NCI-H1436 treated with DMSO at 0.1 percent for 48 hours (cell line): ENCODE measurements at regions not wholly inside any gene's neighbourhood (a gene's known extent, or its start where the extent isn't known, plus 50 kb on each side); places are given as distances from the start of the nearest gene placed in this dataset.

Experiments used
- DNase-seq: peaks from one replicate; lab custom pipeline; 2025; lab: John Stamatoyannopoulos, UW

GRCh38 chr13:81781471-81781870 is 1440.5 kb upstream of the SPRY2 start:
- no peak for DNase-seq

- no peak for DNase-seq
Measured at GRCh38 chr13:81779876-81780275, 1439.0 kb upstream of the SPRY2 start.

DNA sequence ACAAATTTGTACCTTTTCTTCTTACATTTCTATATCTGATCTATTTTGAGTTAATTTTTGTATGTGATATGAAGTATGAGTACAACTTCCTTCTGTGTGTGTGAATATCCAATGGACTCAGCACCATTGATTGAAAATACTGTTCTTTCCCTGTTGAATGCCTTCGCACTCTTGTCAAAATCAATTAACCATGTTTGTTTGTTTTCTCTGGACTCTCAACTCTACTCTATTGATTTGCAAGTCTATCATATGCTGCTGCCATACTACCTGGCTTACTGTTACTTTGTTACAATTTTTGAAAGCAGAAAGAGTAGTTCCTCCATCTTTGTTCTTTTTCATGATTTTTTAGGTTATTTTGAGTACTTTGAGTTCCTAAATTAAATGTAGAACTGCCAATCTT is 1437.4 kb upstream of the SPRY2 start:
- no peak for DNase-seq

DNA sequence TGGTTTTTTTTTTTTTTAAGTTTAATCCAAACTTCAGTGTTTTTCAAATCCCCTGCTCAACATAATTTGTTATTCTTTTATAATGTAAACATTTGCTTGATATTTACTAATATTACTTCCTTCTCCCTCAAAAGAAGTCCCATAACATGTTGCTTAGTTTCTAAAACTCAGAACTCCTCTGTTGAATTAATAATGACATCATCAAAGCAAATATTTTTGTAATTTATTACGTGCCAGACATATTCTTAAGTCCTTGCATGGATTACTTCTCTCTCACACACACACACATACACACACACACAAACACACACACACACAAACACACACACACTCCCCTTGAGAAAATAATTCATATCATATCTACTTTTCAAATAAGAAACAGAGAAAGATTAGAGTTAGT is 1432.3 kb upstream of the SPRY2 start:
- DNase-seq = no peak

GRCh38 chr13:81771951-81772350 is 1431.0 kb upstream of the SPRY2 start:
- no peak for DNase-seq

- no peak for DNase-seq
Measured at GRCh38 chr13:81770868-81771505, 1430.1 kb upstream of the SPRY2 start.

DNA sequence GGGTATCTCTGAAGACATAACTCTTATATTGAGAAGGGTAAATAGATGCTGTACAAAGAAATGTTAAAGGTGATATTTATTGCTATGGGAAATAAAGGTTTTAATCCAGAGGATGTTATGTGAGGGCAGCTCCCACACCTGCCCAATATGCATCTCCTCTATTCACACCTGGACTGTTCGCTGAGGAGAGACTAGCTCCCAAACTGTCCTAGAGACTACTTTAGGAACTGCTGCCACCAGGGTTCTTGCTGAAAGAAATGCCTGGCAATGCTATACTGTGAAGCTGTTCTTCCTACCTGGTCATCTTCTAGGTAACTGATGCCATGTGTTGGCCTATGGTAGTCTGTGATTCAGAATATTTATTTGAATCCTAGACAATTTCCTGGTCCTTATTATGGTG is 1421.5 kb upstream of the SPRY2 start:
- no peak for DNase-seq

- no peak for DNase-seq
Measured at GRCh38 chr13:81760316-81760715, 1419.4 kb upstream of the SPRY2 start.

DNA sequence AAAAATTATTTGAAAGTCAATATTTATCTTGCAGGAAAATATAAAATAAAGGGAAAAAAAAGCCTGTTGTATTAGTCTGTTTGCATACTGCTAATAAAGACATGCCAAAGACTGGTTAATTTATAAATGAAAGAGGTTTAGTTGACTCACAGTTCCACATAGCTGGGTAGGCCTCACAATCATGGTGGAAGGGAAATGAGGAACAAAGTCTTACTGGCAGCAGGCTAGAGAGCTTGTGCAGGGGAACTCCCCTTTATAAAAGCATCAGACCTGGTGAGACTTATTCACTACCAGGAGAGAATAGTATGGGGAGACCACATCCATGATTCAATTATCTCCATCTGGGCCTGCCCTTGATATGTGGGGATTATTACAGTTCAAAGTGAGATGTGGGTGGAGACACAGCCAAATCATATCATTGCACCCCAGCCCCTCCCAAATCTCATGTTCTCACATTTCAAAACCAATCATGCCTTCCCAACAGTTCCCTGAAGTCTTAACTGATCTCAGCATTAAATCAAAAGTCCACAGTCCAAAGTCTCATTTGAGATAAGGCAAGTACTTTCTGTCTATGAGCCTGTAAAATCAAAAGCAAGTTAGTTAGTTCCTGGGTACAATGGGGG is 1416.5 kb upstream of the SPRY2 start:
- DNase-seq = no peak

GRCh38 chr13:81745391-81745790 is 1404.5 kb upstream of the SPRY2 start:
- DNase-seq = no peak

- no peak for DNase-seq
Measured at GRCh38 chr13:81738364-81738763, 1397.4 kb upstream of the SPRY2 start.

DNA sequence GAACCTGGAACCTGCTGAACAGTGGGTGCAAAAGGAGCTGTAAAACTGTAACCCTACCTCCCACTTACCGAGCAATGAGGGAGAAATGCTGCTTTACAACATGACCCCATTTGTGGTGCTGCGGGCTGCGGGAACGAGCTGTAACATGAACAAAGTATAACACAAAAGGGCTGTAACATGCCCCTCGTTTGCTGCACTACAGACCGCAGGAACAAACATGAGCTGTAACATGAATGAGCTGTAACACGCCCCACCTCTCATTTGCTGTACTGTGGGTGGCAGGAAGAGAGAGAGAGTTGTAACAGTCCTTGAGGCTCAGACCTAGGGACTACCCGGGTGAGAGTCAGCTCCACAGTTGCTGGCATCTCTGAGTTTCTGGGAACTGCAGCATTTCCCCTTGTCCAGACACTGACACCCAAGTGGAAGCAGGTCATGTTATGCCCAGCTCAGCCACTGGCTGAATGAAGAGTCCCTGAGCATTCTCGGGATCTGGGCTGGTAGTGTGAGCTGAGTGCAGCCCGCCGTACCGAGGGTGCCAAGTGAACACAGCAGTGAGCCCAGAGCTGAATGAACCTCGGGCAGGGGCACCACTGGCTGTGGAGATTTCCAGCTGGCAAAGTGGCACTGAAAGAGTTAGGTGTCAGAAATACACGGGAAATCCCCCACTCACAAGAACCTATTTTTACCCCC is 1385.3 kb upstream of the SPRY2 start:
- no peak for DNase-seq

DNA sequence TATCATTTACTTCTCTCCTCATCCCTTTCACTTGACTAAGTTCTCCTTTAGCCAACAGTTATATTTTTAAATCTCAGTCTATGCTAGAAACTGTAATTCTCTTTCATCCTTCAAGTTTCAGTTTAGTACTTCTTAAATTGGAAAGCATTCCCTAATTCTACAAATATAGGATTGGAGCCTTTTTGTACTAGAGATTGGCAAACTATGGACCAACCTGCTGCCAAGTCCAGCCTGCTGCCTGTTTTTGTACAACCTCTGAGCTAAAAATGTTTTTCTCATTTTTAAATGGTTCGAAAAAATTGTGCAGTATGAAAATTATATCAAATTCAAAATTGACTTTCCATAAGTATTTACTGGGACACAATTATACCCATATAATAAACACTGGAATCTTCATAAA is 1381.5 kb upstream of the SPRY2 start:
- DNase-seq = no peak

DNA sequence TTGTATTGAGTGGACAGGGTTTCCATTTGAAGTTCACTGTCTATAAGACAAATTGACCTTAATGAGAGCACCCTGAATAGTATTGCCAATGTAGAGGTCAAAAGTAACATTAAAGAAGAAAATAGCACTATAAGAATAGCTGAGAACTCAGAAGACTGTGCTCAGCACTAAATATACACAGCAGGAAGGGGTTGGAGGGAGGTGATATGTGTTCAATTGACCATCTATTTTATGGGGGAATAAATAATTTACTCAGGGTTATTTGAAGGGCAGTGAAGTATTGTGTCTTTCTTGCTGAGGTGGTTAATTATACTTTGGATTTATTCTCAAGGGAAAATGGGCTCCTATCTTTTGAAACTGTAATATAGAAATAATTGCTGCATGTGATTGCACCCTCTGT is 1380.5 kb upstream of the SPRY2 start:
- no peak for DNase-seq

DNA sequence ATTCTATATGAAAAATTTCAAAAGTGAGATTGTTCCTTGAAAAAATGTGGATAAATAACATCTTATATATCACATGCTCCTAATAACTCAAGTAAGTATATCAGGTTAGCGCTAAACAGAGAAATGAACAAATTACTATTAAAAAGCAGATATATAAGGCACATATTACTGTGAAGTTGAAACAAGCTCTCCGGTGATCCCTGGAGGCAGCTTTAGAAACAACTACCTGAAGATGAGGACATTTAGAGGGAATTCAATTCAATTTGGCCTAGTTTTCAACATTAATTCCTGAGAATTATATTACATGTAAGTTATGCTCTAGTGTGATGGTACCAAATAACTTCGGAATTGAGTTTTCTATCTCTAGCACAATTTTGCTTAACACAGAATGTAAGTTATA is 1373.6 kb upstream of the SPRY2 start:
- DNase-seq = no peak

- no peak for DNase-seq
Measured at GRCh38 chr13:81713201-81713600, 1372.3 kb upstream of the SPRY2 start.

DNA sequence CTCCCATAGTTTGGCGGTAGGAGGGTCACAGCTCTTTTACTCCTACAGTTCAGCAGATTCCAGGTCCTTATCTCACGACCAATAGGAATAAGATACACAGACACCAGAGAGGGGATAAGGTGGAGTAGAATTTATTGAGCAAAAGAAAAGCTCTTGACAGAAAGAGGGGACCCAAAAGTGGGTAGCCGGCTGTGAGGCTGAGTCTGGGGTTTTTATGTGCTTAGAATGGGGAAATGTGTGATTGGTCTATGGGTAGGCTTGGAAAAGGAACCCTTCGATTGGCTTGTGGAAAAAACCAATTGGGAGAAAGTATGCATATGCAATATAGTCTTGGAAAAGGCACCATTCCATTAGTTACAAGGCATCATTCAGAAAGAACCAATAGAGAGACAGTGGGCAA is 1356.9 kb upstream of the SPRY2 start:
- DNase-seq = no peak

DNA sequence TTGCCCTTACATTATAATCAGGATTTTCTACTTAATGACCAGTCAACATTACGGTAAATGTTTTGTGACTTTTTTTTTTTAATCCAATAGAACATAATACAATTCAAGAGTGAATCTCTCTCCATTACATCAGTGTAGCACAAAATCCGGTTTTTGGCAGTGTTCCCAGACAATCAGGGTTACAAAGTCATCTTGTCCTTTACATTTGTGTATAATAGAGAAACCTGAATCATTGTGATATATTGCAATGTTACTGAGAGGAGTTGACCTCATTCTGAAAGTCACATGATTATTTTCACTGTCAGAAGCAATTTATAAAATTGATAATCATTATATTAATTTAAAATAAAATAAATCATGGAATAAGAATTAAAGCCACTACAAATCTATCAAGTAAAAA is 1346.0 kb upstream of the SPRY2 start:
- DNase-seq = no peak

GRCh38 chr13:81683521-81683920 is 1342.6 kb upstream of the SPRY2 start:
- DNase-seq = no peak

- DNase-seq = no peak
Measured at GRCh38 chr13:81682081-81682630, 1341.2 kb upstream of the SPRY2 start.

GRCh38 chr13:81677857-81678256 is 1336.9 kb upstream of the SPRY2 start:
- no peak for DNase-seq

GRCh38 chr13:81676008-81676407 is 1335.1 kb upstream of the SPRY2 start:
- no peak for DNase-seq

GRCh38 chr13:81671064-81671463 is 1330.1 kb upstream of the SPRY2 start:
- no peak for DNase-seq
